ENCODE measurements at regions not wholly inside any gene's neighbourhood (a gene's known extent, or its start where the extent isn't known, plus 50 kb on each side); places are given as distances from the start of the nearest gene placed in this dataset.

GRCh38 chr12:125720961-125721360 is 655.7 kb downstream of the AACS start:
- Histone ChIP-seq H4K8ac (ENCODE audit: extremely low read depth, insufficient read depth, low read length) (no peak overlapping the region; the same call in 1 of the 2 replicates), H2BK120ac (replicated peaks; ENCODE audit: low read depth, low read length) (no peak overlapping the region), H2AK5ac (ENCODE audit: low read depth, low read length) (no peak overlapping the region), H3K79me2 (ENCODE audit: control insufficient read depth in 1 of 2, insufficient read depth in 2 of 2, low read length in 2 of 2) (no peaks in the 10 kb centered on the region; a peak in 1 of 4 replicates), H3K4ac (replicated peaks; ENCODE audit: insufficient read length, low read depth, low read length) (no peak overlapping the region), H3K36me3 (ENCODE audit: control insufficient read depth in 2 of 4, insufficient read depth in 4 of 4, low read length in 3 of 4) (no peaks in the 10 kb centered on the region; a peak in 2 of 8 replicates), H3K27ac (ENCODE audit: low read depth, low read length) (no peak overlapping the region), H2AFZ (ENCODE audit: low read length) (no peak overlapping the region), H4K20me1 (replicated peaks in 1 of 2; ENCODE audit: control insufficient read depth in 1 of 2, insufficient read depth in 2 of 2, low read length in 2 of 2) (peaks cover 0 to 1% of the 10 kb centered on the region in 2 experiments), H2BK20ac (ENCODE audit: low read length) (no peak overlapping the region), H3K4me2 (ENCODE audit: insufficient read depth in 1 of 2, low read depth in 2 of 2, low read length in 2 of 2) (no peak overlapping the region), H3K18ac (ENCODE audit: extremely low read depth, low read length) (no peak overlapping the region), H3K14ac (ENCODE audit: insufficient read length) (no peak overlapping the region), H4K5ac (ENCODE audit: insufficient read length, low read depth, low read length) (no peak overlapping the region), H3K9ac (replicated peaks in 1 of 4; ENCODE audit: extremely low read depth in 1 of 4, low read depth in 3 of 4, low read length in 3 of 4) (no peak overlapping the region; a peak in 1 of 7 replicates), H3K23me2 (ENCODE audit: low read depth, low read length) (no peaks in the 10 kb centered on the region), H2BK15ac (ENCODE audit: low read length) (no peak overlapping the region), H3K56ac (replicated peaks; ENCODE audit: insufficient read length, low read depth, low read length) (no peak overlapping the region), H3K79me1 (ENCODE audit: low read depth, low read length) (no peaks in the 10 kb centered on the region), H3K9me3 (ENCODE audit: insufficient read depth in 2 of 2, low read depth in 1 of 2, low read length in 1 of 2) (peaks cover 22 to 26% of the 10 kb centered on the region in 2 experiments), H3K4me3 (ENCODE audit: extremely low read depth in 1 of 4, insufficient read depth in 2 of 4, low read depth in 3 of 4, low read length in 4 of 4) (no peak overlapping the region), H3K23ac (ENCODE audit: insufficient read length) (no peak overlapping the region), H4K91ac (replicated peaks; ENCODE audit: insufficient read length, low read length) (no peak overlapping the region), H2BK12ac (ENCODE audit: low read depth, low read length) (no peak overlapping the region), H3K4me1 (replicated peaks in 1 of 4; ENCODE audit: control insufficient read depth in 3 of 4, insufficient read depth in 4 of 4, low read length in 3 of 4) (no peaks in the 10 kb centered on the region), H2BK5ac (ENCODE audit: low read depth, low read length) (no peak overlapping the region), H3K27me3 (replicated peaks in 1 of 4; ENCODE audit: control insufficient read depth in 3 of 4, extremely low read depth in 1 of 4, insufficient read depth in 3 of 4, low read length in 3 of 4) (no peaks in the 10 kb centered on the region)
- CTCF ChIA-PET (ENCODE audit: partially characterized antibody): interaction anchor here (1.2 kb wide), 1 partner anchor 52 kb away, joined by 4 read pairs; no protein-coding TSS in a partner anchor
- 83% methylated on average over 10 of the region's 10 CpGs; no CpG with 5 or more reads in 1 of the 2 experiments for WGBS, 2 experiments (ENCODE audit: extremely low coverage in 1 of 2, insufficient coverage in 1 of 2, insufficient read length in 1 of 2, insufficient replicate concordance in 2 of 2, low coverage in 1 of 2, low lambda C conversion rate in 2 of 2, missing lambda C conversion rate in 1 of 2)
- no peak for DNase-seq (ENCODE audit: low read depth in 1 of 2, low spot score in 2 of 2)
- TF ChIP-seq RFX5 (IDR thresholded peaks at IDR 0.05; ENCODE audit: borderline replicate concordance, low read depth, low read length) (no peak), FOSL1 (IDR thresholded peaks at IDR 0.05; ENCODE audit: insufficient read depth, low read depth, low read length) (no peak), SIX5 (IDR thresholded peaks at IDR 0.05; ENCODE audit: low read depth, low read length) (no peak), BRCA1 (IDR thresholded peaks at IDR 0.05; ENCODE audit: low read depth, low read length) (no peak), JUND (IDR thresholded peaks at IDR 0.05; ENCODE audit: low read length) (no peak), CEBPB (IDR thresholded peaks at IDR 0.05; ENCODE audit: low read depth, low read length) (no peak), SP1 (IDR thresholded peaks at IDR 0.05; ENCODE audit: low read depth, low read length) (no peak), HDAC2 (IDR thresholded peaks at IDR 0.05; ENCODE audit: borderline replicate concordance in 1 of 2, low read depth in 2 of 2, low read length in 2 of 2) (no peak), KDM1A (IDR thresholded peaks at IDR 0.05; ENCODE audit: borderline replicate concordance, low read length) (no peak), RNF2 (IDR thresholded peaks at IDR 0.05; ENCODE audit: borderline replicate concordance, low read depth, low read length, missing control alignments, poor library complexity, severe bottlenecking) (no peak), ZNF274 (IDR thresholded peaks at IDR 0.05; ENCODE audit: borderline replicate concordance, extremely low read depth, low read length) (no peak), PHF8 (conservative IDR thresholded peaks at IDR 0.05; ENCODE audit: low read depth, low read length) (no peak), POLR2AphosphoS5 (IDR thresholded peaks at IDR 0.05; ENCODE audit: low read depth, low read length) (no peak), TAF7 (optimal IDR thresholded peaks at IDR 0.05; ENCODE audit: borderline replicate concordance, low read depth, low read length) (no peak)
- FAIRE-seq: no peak
- POLR2A ChIA-PET (ENCODE audit: partially characterized antibody): interaction anchor here (0.6 kb wide), 1 partner anchor 11 kb away, joined by 3 read pairs; no protein-coding TSS in a partner anchor
